ENCODE measurements at regions not wholly inside any gene's neighbourhood (a gene's known extent, or its start where the extent isn't known, plus 50 kb on each side); places are given as distances from the start of the nearest gene placed in this dataset.

DNA sequence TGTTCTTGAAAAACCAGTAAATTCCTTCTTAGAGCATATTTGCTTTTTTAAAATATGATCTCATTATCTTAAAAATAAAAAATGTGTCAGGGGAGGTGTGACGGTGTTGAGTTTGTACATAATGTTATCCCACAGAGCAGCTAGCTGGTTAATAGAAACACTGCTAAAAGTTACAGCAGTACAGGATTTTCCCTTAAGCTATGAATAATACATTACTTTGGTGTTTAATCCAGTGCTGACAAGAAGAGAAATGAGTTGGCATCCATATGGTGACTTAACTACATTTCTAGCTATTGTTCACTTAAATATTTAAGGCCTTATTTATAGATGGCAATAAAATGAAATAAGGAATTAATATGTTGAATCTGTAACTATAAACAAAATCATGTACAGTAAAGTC lies 883.1 kb downstream of the CDH18 start:
- Histone ChIP-seq H3K36me3 (ENCODE audit: control insufficient read depth in 2 of 2, extremely low read depth in 1 of 2, insufficient read depth in 2 of 2, low read length in 2 of 2) (no peaks in the 10 kb centered on the region), H2AFZ (ENCODE audit: control insufficient read depth, low read length) (no peak overlapping the region), H3K9me3 (ENCODE audit: control insufficient read depth, low read depth, low read length) (no peaks in the 10 kb centered on the region), H4K20me1 (ENCODE audit: control insufficient read depth, extremely low read depth, insufficient read depth, low read length) (no peaks in the 10 kb centered on the region), H3K4me3 (ENCODE audit: control insufficient read depth in 2 of 3, extremely low read depth in 1 of 3, insufficient read depth in 2 of 3, low read depth in 1 of 3, low read length in 3 of 3) (no peak overlapping the region), H3K79me2 (ENCODE audit: control insufficient read depth, insufficient read depth, low read length) (no peaks in the 10 kb centered on the region), H3K4me2 (ENCODE audit: control insufficient read depth, extremely low read depth, insufficient read depth, low read depth, low read length) (no peak overlapping the region), H3K9ac (ENCODE audit: control insufficient read depth, extremely low read depth, insufficient read depth, low read length) (no peak overlapping the region), H3K4me1 (ENCODE audit: control insufficient read depth, extremely low read depth, insufficient read depth, low read length) (no peaks in the 10 kb centered on the region), H3K9me1 (ENCODE audit: control insufficient read depth, extremely low read depth, insufficient read depth, low read length) (no peaks in the 10 kb centered on the region), H3K27me3 (ENCODE audit: control insufficient read depth, extremely low read depth, insufficient read depth, low read length) (no peaks in the 10 kb centered on the region), H3K27ac (ENCODE audit: control insufficient read depth, insufficient read depth, low read length) (no peak overlapping the region)
- no peak for TF ChIP-seq EZH2 (IDR thresholded peaks at IDR 0.05; ENCODE audit: low read length)
- TF ChIP-seq, protein P1, sequence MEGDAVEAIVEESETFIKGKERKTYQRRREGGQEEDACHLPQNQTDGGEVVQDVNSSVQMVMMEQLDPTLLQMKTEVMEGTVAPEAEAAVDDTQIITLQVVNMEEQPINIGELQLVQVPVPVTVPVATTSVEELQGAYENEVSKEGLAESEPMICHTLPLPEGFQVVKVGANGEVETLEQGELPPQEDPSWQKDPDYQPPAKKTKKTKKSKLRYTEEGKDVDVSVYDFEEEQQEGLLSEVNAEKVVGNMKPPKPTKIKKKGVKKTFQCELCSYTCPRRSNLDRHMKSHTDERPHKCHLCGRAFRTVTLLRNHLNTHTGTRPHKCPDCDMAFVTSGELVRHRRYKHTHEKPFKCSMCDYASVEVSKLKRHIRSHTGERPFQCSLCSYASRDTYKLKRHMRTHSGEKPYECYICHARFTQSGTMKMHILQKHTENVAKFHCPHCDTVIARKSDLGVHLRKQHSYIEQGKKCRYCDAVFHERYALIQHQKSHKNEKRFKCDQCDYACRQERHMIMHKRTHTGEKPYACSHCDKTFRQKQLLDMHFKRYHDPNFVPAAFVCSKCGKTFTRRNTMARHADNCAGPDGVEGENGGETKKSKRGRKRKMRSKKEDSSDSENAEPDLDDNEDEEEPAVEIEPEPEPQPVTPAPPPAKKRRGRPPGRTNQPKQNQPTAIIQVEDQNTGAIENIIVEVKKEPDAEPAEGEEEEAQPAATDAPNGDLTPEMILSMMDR (optimal IDR thresholded peaks at IDR 0.05 in 1 of 3, IDR thresholded peaks at IDR 0.05 in 1 of 3, conservative IDR thresholded peaks at IDR 0.05 in 1 of 3; ENCODE audit: extremely low read depth in 1 of 3, insufficient read depth in 2 of 3, low read length in 3 of 3), result no peak
- FAIRE-seq (no peak), DNase-seq (ENCODE audit: low read depth, low spot score) (no peak)
- dilution Hi-C loops (cut with MboI; ENCODE audit: extremely low pct_ligation_motif_present, low sequenced_read_pairs), result no loop called here

DNA sequence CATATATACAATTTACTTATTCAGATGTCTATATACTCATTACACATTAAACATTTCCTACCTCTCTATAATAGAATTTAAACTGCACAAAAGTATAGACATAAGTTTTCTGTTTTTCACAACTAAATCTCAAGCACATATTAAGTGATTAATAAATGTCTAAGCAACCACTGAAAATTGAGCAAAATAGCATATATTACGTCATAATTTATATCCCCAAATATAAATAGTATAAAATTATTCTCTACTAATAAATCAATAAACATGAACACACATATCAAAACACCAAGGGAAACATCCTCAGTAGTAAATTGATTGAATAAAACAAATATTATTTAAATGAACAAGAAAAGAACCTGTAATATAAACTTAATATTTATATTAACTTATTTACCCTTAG lies 865.1 kb downstream of the CDH18 start:
- no peaks in the 10 kb centered on the region for H3K9me3 ChIP-seq (ENCODE audit: control insufficient read depth, low read depth, low read length)
- no peak overlapping the region for H3K4me2 ChIP-seq (ENCODE audit: control insufficient read depth, extremely low read depth, insufficient read depth, low read depth, low read length)
- TF ChIP-seq EZH2 (IDR thresholded peaks at IDR 0.05; ENCODE audit: low read length), result no peak
- TF ChIP-seq, protein P1 (optimal IDR thresholded peaks at IDR 0.05 in 1 of 3, IDR thresholded peaks at IDR 0.05 in 1 of 3, conservative IDR thresholded peaks at IDR 0.05 in 1 of 3; ENCODE audit: extremely low read depth in 1 of 3, insufficient read depth in 2 of 3, low read length in 3 of 3), result no peak
- DNase-seq (ENCODE audit: low read depth, low spot score), result no peak
- no peak overlapping the region for H3K9ac ChIP-seq (ENCODE audit: control insufficient read depth, extremely low read depth, insufficient read depth, low read length)
- no peak overlapping the region for H3K27ac ChIP-seq (ENCODE audit: control insufficient read depth, insufficient read depth, low read length)
- H3K27me3 ChIP-seq (ENCODE audit: control insufficient read depth, extremely low read depth, insufficient read depth, low read length), result no peaks in the 10 kb centered on the region
- H3K4me3 ChIP-seq (ENCODE audit: control insufficient read depth in 2 of 3, extremely low read depth in 1 of 3, insufficient read depth in 2 of 3, low read depth in 1 of 3, low read length in 3 of 3), result no peak overlapping the region
- no peaks in the 10 kb centered on the region for H3K36me3 ChIP-seq (ENCODE audit: control insufficient read depth in 2 of 2, extremely low read depth in 1 of 2, insufficient read depth in 2 of 2, low read length in 2 of 2)
- no peaks in the 10 kb centered on the region for H3K79me2 ChIP-seq (ENCODE audit: control insufficient read depth, insufficient read depth, low read length)
- no peaks in the 10 kb centered on the region for H4K20me1 ChIP-seq (ENCODE audit: control insufficient read depth, extremely low read depth, insufficient read depth, low read length)
- no peak for FAIRE-seq
- H3K9me1 ChIP-seq (ENCODE audit: control insufficient read depth, extremely low read depth, insufficient read depth, low read length), result no peaks in the 10 kb centered on the region
- no peaks in the 10 kb centered on the region for H3K4me1 ChIP-seq (ENCODE audit: control insufficient read depth, extremely low read depth, insufficient read depth, low read length)
- dilution Hi-C loops (cut with MboI; ENCODE audit: extremely low pct_ligation_motif_present, low sequenced_read_pairs), result no loop called here
- H2AFZ ChIP-seq (ENCODE audit: control insufficient read depth, low read length), result no peak overlapping the region
